ENCODE measurements at regions not wholly inside any gene's neighbourhood (a gene's known extent, or its start where the extent isn't known, plus 50 kb on each side); places are given as distances from the start of the nearest gene placed in this dataset.
"Not testable (repeated sequence)": the region's sequence is repeated elsewhere in the genome, so short reads cannot be mapped to it uniquely, and the experiment has no call there.

DNA sequence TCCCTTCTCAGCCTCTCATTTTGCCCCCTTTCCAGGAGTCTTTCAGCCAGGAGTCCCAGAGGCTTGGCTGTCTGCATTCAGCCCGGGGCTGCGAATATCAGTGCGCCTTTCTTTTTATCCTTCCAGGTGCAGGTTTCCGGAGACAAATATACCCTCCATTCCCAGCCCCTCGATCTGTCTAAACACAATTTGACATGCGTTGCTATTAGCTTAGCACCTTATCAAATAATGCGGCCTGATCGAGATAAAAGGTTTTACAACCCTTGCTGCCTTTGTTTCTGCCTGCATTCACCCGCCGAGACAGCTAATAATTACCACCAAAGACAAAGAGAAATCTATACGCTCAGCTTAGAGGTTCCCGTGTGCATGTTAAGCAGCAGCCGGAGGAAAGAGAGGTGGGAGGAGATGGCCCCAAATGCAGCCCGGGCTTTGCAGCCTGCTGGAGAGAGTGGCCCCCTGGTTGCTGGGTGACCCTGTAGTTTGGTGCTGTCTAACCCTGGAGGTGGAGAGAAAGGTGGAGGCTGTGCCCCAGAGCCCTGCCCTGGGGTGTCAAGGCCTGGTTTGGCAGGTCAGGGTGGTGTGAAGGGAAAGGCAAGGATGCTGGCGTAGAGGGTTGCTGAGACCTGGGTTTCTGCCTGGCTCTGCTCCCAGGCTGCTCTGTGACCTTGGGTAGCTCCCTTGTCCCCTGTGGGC is 185.3 kb downstream of the RPS24 start:
- no peak overlapping the region for H3K9ac ChIP-seq (ENCODE audit: low read depth, low read length)
- H3K4me3 ChIP-seq (ENCODE audit: low read depth, low read length), result no peak overlapping the region
- H3K36me3 ChIP-seq (ENCODE audit: control insufficient read depth, insufficient read depth, low read length), result no peaks in the 10 kb centered on the region
- no peaks in the 10 kb centered on the region for H3K4me1 ChIP-seq (ENCODE audit: control insufficient read depth, insufficient read depth, low read length)
- H3K9me3 ChIP-seq (ENCODE audit: control insufficient read depth, insufficient read depth, low read length), result no peaks in the 10 kb centered on the region
- no peaks in the 10 kb centered on the region for H3K27me3 ChIP-seq (ENCODE audit: control insufficient read depth, insufficient read depth, low read length)

DNA sequence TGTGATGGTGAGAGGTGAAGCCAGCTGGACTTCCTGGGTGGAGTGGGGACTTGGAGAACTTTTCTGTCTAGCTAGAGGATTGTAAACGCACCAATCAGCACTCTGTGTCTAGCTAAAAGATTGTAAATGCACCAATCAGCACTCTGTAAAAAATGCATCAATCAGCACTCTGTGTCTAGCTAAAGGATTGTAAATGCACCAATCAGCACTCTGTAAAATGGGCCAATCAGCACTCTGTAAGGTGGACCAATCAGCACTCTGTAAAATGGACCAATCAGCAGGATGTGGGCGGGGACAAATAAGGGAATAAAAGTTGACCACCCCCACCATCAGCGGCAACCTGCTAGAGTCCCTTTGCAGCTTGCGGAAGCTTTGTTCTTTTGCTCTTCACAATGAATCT is 185.9 kb downstream of the RPS24 start:
- H3K9me3 ChIP-seq (ENCODE audit: control insufficient read depth, insufficient read depth, low read length); H3K4me1 ChIP-seq (ENCODE audit: control insufficient read depth, insufficient read depth, low read length); H3K27me3 ChIP-seq (ENCODE audit: control insufficient read depth, insufficient read depth, low read length); H3K9ac ChIP-seq (ENCODE audit: low read depth, low read length); H3K4me3 ChIP-seq (ENCODE audit: low read depth, low read length); H3K36me3 ChIP-seq (ENCODE audit: control insufficient read depth, insufficient read depth, low read length): not testable (repeated sequence)

DNA sequence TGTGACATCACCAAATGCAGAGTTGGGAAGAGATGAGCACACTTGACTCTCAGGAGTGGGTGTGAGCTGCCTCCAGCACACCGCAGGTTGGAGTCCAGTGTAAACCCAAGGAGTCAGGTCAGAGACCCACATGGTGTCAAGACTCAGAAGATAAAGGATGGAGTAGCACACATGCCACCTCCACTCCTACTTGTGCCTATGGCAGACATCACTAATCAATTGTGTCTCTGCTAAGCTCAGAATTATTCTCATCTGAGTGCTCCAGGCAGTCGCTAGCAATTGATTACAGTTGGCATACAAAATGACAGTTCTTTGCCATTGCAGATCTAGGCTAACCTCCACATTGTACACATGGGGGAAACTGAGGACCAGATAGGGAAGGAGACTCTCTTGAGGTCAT is 187.1 kb downstream of the RPS24 start:
- Histone ChIP-seq H3K4me3 (ENCODE audit: low read depth, low read length) (no peak overlapping the region), H3K4me1 (ENCODE audit: control insufficient read depth, insufficient read depth, low read length) (no peaks in the 10 kb centered on the region), H3K9me3 (ENCODE audit: control insufficient read depth, insufficient read depth, low read length) (no peaks in the 10 kb centered on the region), H3K9ac (ENCODE audit: low read depth, low read length) (no peak overlapping the region), H3K36me3 (ENCODE audit: control insufficient read depth, insufficient read depth, low read length) (no peaks in the 10 kb centered on the region), H3K27me3 (ENCODE audit: control insufficient read depth, insufficient read depth, low read length) (no peaks in the 10 kb centered on the region)

DNA sequence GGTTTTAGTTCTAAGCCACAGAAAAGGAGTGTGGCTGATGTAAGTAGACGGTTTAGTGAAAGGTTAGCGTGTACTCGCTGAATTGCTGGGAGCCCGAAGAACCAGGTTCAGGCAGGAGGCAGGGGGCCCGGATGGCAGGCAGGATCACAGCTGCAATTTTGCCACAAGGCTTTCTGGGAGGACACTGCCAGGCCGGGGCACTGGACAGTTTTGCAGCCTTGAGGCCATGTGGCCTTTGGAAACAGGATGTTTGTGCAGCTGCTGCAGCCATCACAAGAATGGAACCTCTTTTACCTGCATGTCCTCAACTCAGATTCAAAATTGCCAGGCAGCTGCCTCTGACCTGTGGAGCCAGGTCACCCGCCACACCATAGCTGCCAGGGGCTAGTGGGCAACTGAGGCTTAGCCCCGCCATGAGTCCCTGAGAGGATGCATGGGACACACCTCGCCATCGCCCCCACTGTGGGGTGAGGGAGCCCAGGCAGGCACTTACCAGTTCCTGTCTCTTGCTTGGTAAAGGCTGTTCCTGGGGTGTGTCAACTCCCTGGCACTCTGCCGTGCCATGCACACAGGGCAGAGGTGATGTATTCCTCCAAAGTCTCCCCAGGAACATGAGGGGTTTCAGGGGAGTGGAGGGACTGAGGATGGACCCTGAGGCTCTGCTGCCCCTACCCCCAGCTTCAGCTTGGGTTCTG is 188.6 kb downstream of the RPS24 start:
- H3K4me1 ChIP-seq (ENCODE audit: control insufficient read depth, insufficient read depth, low read length), result no peaks in the 10 kb centered on the region
- no peak overlapping the region for H3K9ac ChIP-seq (ENCODE audit: low read depth, low read length)
- H3K36me3 ChIP-seq (ENCODE audit: control insufficient read depth, insufficient read depth, low read length), result no peaks in the 10 kb centered on the region
- H3K4me3 ChIP-seq (ENCODE audit: low read depth, low read length), result no peak overlapping the region
- H3K9me3 ChIP-seq (ENCODE audit: control insufficient read depth, insufficient read depth, low read length), result no peaks in the 10 kb centered on the region
- no peaks in the 10 kb centered on the region for H3K27me3 ChIP-seq (ENCODE audit: control insufficient read depth, insufficient read depth, low read length)

DNA sequence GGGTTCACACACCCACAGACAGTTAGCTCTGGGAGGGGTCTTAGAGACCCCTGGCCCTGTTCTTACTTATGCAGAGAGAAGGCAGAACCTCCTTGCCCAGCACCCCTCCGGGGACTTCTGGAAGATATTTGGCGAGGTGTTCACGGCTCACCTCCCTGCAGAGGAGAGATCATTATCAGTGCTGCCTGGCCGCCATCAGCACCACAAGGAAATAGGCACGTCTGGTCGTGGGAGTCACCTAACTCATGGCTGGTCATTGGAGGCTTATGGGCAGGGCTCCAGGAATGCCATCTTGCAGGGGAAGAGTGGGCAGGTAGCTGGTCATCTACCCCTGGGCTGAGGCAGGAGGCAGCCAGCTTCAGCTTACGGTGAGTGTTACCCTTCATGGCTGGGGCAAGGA is 189.4 kb downstream of the RPS24 start:
- no peak overlapping the region for H3K4me3 ChIP-seq (ENCODE audit: low read depth, low read length)
- H3K9me3 ChIP-seq (ENCODE audit: control insufficient read depth, insufficient read depth, low read length), result no peaks in the 10 kb centered on the region
- no peaks in the 10 kb centered on the region for H3K36me3 ChIP-seq (ENCODE audit: control insufficient read depth, insufficient read depth, low read length)
- H3K4me1 ChIP-seq (ENCODE audit: control insufficient read depth, insufficient read depth, low read length), result no peaks in the 10 kb centered on the region
- no peak overlapping the region for H3K9ac ChIP-seq (ENCODE audit: low read depth, low read length)
- no peaks in the 10 kb centered on the region for H3K27me3 ChIP-seq (ENCODE audit: control insufficient read depth, insufficient read depth, low read length)

DNA sequence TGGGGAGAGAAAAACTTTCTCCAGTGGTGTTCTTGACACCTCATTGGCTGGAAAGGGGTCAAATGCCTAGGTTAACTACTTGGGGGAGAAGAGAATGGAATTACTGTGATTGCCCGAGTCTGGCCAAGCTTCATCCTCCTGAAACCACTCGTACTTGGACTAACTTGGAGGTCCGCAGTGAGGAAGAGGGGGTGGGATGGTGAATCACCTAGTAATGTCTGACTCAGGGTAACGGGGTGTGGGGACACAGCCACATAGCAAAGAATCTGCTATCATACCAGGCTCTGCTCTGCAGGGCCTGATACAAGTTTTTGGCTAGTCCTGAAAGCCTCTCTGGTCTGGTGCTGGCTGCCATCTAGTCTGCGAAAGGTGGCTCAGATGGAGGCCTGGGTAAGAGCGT is 190.9 kb downstream of the RPS24 start:
- Histone ChIP-seq H3K4me1 (ENCODE audit: control insufficient read depth, insufficient read depth, low read length) (no peaks in the 10 kb centered on the region), H3K4me3 (ENCODE audit: low read depth, low read length) (no peak overlapping the region), H3K9me3 (ENCODE audit: control insufficient read depth, insufficient read depth, low read length) (no peaks in the 10 kb centered on the region), H3K36me3 (ENCODE audit: control insufficient read depth, insufficient read depth, low read length) (no peaks in the 10 kb centered on the region), H3K9ac (ENCODE audit: low read depth, low read length) (no peak overlapping the region), H3K27me3 (ENCODE audit: control insufficient read depth, insufficient read depth, low read length) (no peaks in the 10 kb centered on the region)

DNA sequence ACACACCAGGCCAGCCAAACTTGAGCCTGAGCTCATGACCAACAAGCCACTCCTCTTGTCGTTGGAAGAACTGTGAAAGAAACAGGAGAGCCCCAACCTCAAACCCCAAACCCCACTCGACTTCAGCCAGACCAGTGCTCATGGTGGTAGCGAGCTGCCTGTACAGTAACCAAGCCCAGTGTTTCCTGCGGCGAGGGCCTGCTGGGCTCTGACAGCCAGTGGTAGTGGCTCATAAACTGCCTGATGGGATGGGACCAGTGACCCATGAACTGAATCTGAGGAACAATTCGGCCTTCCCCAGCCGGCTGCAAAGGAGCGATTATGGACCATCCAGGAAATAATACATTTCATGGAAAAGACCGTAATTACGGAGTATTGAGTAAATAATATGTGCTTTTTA is 191.9 kb downstream of the RPS24 start:
- Histone ChIP-seq H3K9me3 (ENCODE audit: control insufficient read depth, insufficient read depth, low read length) (no peaks in the 10 kb centered on the region), H3K4me1 (ENCODE audit: control insufficient read depth, insufficient read depth, low read length) (no peaks in the 10 kb centered on the region), H3K27me3 (ENCODE audit: control insufficient read depth, insufficient read depth, low read length) (no peaks in the 10 kb centered on the region), H3K36me3 (ENCODE audit: control insufficient read depth, insufficient read depth, low read length) (no peaks in the 10 kb centered on the region), H3K9ac (ENCODE audit: low read depth, low read length) (no peak overlapping the region), H3K4me3 (ENCODE audit: low read depth, low read length) (no peak overlapping the region)

DNA sequence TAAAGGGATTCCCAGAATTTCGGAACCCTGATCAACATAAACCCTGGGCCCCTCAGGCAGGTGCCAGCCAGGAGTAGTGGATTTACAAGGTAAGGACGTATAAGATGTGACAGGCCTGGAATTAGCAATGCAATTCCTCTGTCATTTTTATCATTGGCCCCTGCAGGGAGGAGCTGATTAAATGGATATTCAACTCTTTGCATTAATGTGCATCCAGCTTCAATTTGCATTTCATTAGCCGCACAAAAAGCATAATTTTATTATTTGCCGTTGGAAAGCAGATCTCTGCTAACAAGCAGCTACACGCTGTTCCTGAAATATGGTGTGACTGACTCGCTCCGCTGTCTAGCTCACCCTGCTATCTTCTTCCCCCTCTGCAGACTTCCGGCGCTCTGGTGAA is 195.8 kb downstream of the RPS24 start:
- Histone ChIP-seq H3K27me3 (ENCODE audit: control insufficient read depth, insufficient read depth, low read length) (no peaks in the 10 kb centered on the region), H3K4me1 (ENCODE audit: control insufficient read depth, insufficient read depth, low read length) (no peaks in the 10 kb centered on the region), H3K9ac (ENCODE audit: low read depth, low read length) (no peak overlapping the region), H3K4me3 (ENCODE audit: low read depth, low read length) (no peak overlapping the region), H3K36me3 (ENCODE audit: control insufficient read depth, insufficient read depth, low read length) (no peaks in the 10 kb centered on the region), H3K9me3 (ENCODE audit: control insufficient read depth, insufficient read depth, low read length) (no peaks in the 10 kb centered on the region)

DNA sequence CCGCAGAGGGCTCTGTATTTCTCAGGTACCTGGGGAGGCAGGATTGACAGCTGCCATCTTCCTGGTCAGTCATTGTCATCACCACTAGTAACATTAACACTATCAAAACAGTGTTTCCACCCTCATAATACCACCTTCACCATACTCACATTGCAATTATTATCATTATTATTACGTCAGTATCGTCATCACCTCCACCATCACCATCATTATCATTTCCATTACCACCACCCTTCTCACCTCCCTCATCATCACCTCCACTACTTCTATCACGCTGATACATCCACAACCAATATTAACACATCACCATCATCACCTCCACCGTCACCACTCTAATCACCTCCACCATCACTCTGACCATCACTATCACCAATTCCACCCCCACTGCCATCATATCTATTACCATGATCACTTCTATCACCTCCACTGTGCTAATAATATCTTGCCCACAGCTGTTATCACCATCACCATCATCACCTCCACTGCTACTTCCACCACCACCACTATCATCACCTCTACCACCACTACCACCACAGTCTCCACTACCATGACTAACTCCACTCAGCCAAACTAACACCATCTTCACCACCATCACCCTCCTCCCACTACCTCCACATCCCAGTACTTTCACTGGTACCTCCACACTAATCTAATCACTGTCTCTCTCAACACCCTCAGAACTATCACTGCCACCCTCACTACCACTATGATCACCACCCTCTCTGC is 196.4 kb downstream of the RPS24 start:
- no peaks in the 10 kb centered on the region for H3K4me1 ChIP-seq (ENCODE audit: control insufficient read depth, insufficient read depth, low read length)
- H3K27me3 ChIP-seq (ENCODE audit: control insufficient read depth, insufficient read depth, low read length), result no peaks in the 10 kb centered on the region
- H3K9ac ChIP-seq (ENCODE audit: low read depth, low read length), result no peak overlapping the region
- H3K9me3 ChIP-seq (ENCODE audit: control insufficient read depth, insufficient read depth, low read length), result no peaks in the 10 kb centered on the region
- H3K36me3 ChIP-seq (ENCODE audit: control insufficient read depth, insufficient read depth, low read length), result no peaks in the 10 kb centered on the region
- no peak overlapping the region for H3K4me3 ChIP-seq (ENCODE audit: low read depth, low read length)

DNA sequence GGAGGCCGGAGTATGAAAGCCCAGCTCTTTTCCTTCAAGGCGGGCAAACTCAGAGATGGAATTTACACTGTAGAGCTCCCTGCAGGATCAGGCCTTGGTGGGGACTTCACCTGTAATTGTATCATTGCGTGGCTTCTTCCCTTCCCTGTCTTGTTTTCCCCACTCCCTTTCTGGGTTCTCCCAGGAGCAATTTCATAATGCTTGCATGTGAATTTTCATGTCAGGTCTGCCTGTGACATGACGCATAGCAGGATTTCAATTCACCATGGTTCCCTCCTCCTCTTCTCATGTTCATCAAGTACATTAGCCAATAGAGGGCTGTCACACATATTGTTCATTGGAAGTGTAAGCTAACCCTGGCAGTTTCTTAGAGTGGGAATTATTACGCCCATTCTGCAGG is 197.7 kb downstream of the RPS24 start:
- H3K4me1 ChIP-seq (ENCODE audit: control insufficient read depth, insufficient read depth, low read length), result no peaks in the 10 kb centered on the region
- H3K4me3 ChIP-seq (ENCODE audit: low read depth, low read length), result no peak overlapping the region
- no peaks in the 10 kb centered on the region for H3K36me3 ChIP-seq (ENCODE audit: control insufficient read depth, insufficient read depth, low read length)
- H3K9me3 ChIP-seq (ENCODE audit: control insufficient read depth, insufficient read depth, low read length), result no peaks in the 10 kb centered on the region
- no peaks in the 10 kb centered on the region for H3K27me3 ChIP-seq (ENCODE audit: control insufficient read depth, insufficient read depth, low read length)
- H3K9ac ChIP-seq (ENCODE audit: low read depth, low read length), result no peak overlapping the region

DNA sequence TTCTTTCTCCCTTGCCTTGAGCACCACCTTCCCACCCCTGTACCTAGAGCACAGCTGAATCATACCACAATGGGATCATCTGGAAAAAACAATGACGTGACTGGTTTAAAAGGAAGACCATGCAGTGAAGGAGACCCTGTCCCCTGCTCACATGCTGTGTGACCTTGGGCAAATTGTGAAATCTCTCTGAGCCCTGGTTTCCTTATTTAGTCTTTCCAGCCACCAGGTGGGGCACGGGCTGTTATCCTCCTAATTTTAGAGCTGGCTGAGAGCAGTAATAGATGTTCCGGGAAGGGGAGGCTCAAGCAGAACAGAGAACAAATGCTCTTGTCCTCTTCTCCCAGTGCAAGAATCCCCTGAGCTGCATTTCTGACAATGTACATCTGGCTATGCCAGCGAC is 198.3 kb downstream of the RPS24 start:
- Histone ChIP-seq H3K27me3 (ENCODE audit: control insufficient read depth, insufficient read depth, low read length) (no peaks in the 10 kb centered on the region), H3K9ac (ENCODE audit: low read depth, low read length) (no peak overlapping the region), H3K9me3 (ENCODE audit: control insufficient read depth, insufficient read depth, low read length) (no peaks in the 10 kb centered on the region), H3K36me3 (ENCODE audit: control insufficient read depth, insufficient read depth, low read length) (no peaks in the 10 kb centered on the region), H3K4me3 (ENCODE audit: low read depth, low read length) (no peak overlapping the region), H3K4me1 (ENCODE audit: control insufficient read depth, insufficient read depth, low read length) (no peaks in the 10 kb centered on the region)
